ENCODE measurements at regions not wholly inside any gene's neighbourhood (a gene's known extent, or its start where the extent isn't known, plus 50 kb on each side); places are given as distances from the start of the nearest gene placed in this dataset.

DNA sequence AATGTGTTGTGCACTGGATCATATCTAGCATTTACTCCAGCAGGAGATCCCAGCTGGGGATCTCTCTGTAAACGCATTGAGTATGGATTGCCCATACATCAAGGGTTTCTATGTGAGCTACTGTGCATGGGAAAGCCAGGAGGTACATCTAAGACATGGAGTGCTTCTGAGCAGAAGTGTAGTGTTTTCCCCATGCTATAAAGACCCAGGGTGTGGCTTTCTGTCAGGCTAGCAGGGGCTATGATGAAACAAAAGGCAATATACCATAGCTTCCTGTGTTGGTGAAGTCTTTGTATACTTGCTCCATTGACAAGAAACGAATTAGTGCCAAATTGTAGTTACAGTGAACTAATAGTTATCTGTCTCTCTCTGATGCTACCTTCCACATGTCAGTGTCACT lies 329.3 kb upstream of the TLE4 start:
- POLR2A ChIA-PET, result no interaction called here

DNA sequence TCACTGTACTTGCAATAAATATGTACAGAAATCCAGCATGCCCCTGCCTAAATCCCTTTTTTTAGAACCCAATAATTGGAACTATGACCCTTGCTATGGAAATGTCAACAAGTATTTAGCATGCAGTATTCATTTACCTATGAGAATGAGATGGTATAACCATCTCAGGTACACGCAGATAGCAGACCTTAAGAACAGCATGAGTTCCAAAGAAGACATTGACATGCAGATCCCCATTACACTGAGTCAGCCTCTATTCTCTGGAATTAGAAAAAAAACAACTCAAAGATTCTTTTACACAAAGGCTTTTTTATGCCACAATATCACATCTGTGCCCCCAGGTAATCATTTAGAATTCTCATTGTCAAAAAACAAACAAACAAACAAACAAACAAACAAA lies 325.6 kb upstream of the TLE4 start:
- H3K9me3 Mint-ChIP-seq, result no peaks in the 10 kb centered on the region
- CTCF ChIA-PET, result no interaction called here
- no peaks in the 10 kb centered on the region for H3K4me1 Mint-ChIP-seq
- no peaks in the 10 kb centered on the region for H3K36me3 Mint-ChIP-seq (ENCODE audit: low read depth)
- POLR2A ChIA-PET, result no interaction called here
- DNase-seq (no peak), ATAC-seq (ENCODE audit: low read depth) (no peak)
- peaks cover 2% of the 10 kb centered on the region for H3K27me3 Mint-ChIP-seq
- intact Hi-C loops (cut with micrococcal nuclease), result no loop called here
- TF ChIP-seq, protein P1, sequence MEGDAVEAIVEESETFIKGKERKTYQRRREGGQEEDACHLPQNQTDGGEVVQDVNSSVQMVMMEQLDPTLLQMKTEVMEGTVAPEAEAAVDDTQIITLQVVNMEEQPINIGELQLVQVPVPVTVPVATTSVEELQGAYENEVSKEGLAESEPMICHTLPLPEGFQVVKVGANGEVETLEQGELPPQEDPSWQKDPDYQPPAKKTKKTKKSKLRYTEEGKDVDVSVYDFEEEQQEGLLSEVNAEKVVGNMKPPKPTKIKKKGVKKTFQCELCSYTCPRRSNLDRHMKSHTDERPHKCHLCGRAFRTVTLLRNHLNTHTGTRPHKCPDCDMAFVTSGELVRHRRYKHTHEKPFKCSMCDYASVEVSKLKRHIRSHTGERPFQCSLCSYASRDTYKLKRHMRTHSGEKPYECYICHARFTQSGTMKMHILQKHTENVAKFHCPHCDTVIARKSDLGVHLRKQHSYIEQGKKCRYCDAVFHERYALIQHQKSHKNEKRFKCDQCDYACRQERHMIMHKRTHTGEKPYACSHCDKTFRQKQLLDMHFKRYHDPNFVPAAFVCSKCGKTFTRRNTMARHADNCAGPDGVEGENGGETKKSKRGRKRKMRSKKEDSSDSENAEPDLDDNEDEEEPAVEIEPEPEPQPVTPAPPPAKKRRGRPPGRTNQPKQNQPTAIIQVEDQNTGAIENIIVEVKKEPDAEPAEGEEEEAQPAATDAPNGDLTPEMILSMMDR (IDR thresholded peaks at IDR 0.05), result no peak
- no peak overlapping the region for H3K27ac Mint-ChIP-seq
- H3K4me3 Mint-ChIP-seq, result no peak overlapping the region

More for the DNA sequence above, 329.3 kb upstream of the TLE4 start:
- no peaks in the 10 kb centered on the region for H3K36me3 Mint-ChIP-seq (ENCODE audit: low read depth)
- no peak overlapping the region for H3K27ac Mint-ChIP-seq
- ATAC-seq (ENCODE audit: low read depth), result no peak
- DNase-seq, result no peak
- intact Hi-C loops (cut with micrococcal nuclease), result no loop called here
- TF ChIP-seq, protein P1 (IDR thresholded peaks at IDR 0.05), result no peak
- CTCF ChIA-PET, result no interaction called here
- H3K27me3 Mint-ChIP-seq, result peaks cover 2% of the 10 kb centered on the region
- H3K9me3 Mint-ChIP-seq, result no peaks in the 10 kb centered on the region
- H3K4me1 Mint-ChIP-seq, result no peaks in the 10 kb centered on the region
- H3K4me3 Mint-ChIP-seq, result no peak overlapping the region

DNA sequence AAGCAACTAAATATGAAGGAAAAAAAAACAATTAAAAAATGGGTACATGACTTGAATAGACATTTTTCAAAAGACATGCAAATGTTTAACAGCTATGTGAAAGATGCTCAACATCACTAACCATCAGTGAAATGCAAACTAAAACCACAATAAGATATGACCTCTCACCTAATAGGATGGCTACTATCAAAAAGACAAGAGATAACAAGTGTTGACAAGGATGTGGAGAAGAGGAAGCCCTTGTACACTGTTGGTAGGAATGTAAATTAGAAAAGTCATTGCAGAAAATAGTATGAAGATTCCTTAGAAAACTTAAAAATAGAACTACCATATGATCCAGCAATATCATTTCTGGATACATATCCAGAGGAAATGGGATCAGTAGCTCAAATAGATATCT lies 324.7 kb upstream of the TLE4 start:
- ATAC-seq (ENCODE audit: low read depth) (no peak), DNase-seq (no peak)
- no peaks in the 10 kb centered on the region for H3K4me1 Mint-ChIP-seq
- CTCF ChIA-PET, result no interaction called here
- H3K27me3 Mint-ChIP-seq, result peaks cover 2% of the 10 kb centered on the region
- no peaks in the 10 kb centered on the region for H3K9me3 Mint-ChIP-seq
- H3K27ac Mint-ChIP-seq, result no peak overlapping the region
- intact Hi-C loops (cut with micrococcal nuclease), result no loop called here
- H3K36me3 Mint-ChIP-seq (ENCODE audit: low read depth), result no peaks in the 10 kb centered on the region
- POLR2A ChIA-PET, result no interaction called here
- TF ChIP-seq, protein P1 (IDR thresholded peaks at IDR 0.05), result no peak
- H3K4me3 Mint-ChIP-seq, result no peak overlapping the region

DNA sequence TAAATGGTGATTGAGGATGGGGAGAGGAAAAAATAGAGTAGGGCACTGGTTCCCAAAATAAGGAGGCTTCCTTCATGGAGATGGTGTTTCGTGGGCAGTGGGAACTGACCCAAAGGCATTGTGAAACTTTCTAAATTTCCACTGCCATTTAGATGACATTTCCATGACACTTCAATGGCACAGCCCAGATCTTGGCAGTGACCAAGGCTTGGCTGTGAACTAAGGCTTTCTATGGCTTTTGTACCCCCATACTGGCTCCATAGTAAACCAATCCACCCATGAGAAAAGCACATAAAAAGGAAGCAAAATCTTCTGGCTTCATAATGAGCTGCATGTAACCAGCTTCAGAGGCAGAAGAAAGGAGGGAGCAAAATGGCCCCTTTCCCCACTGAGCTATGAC lies 321.0 kb upstream of the TLE4 start:
- ATAC-seq (ENCODE audit: low read depth) (no peak), DNase-seq (no peak)
- Mint-ChIP-seq H3K36me3 (ENCODE audit: low read depth) (no peaks in the 10 kb centered on the region), H3K27ac (no peak overlapping the region), H3K4me1 (no peaks in the 10 kb centered on the region), H3K4me3 (no peak overlapping the region), H3K9me3 (no peaks in the 10 kb centered on the region), H3K27me3 (no peaks in the 10 kb centered on the region)
- CTCF ChIA-PET, result no interaction called here
- POLR2A ChIA-PET, result no interaction called here
- TF ChIP-seq, protein P1 (IDR thresholded peaks at IDR 0.05), result no peak
- intact Hi-C loops (cut with micrococcal nuclease), result no loop called here

DNA sequence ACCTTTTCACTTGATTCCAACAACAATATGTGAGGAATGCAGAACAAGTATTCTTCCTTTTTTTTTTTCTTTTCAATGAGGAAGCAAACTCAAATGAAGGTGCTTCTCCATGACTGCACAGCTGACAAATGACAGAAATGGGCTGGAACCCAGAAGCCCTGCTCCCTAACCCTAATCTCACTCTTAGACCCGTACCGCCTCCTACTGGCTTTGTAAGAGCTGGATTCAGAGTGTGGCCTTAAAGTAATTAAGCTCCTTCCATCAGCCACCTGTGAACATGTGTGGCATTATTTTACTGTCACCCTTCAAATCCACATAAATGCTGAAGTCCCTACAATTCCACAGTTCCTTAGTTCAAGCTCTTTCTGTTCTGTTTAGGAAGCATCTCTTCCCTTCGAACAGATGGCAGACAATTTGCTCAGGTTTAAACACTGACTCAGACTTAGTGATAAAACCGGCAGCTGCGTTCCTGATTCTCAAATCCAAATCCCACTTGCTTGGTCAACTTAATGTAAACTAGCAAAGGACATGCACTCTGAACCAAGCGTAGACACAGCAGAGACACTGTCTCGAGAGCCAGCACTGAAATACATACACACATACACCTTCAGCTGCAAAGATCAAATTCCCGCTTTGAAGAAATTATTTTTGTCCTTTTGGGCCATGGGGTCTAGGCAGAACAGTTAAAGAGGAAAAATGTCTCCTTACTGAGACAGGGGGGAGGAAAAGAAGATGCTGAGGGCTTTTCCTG lies 316.7 kb upstream of the TLE4 start:
- ChIA-PET CTCF (interaction anchor here (1.0 kb wide), 1 partner anchor 652 kb away, joined by 3 read pairs; no protein-coding TSS in a partner anchor), POLR2A (no interaction called here)
- Mint-ChIP-seq H3K27me3 (peaks cover 10% of the 10 kb centered on the region), H3K9me3 (no peaks in the 10 kb centered on the region), H3K27ac (no peak overlapping the region), H3K4me1 (no peaks in the 10 kb centered on the region), H3K4me3 (no peak overlapping the region), H3K36me3 (ENCODE audit: low read depth) (no peaks in the 10 kb centered on the region)
- DNase-seq, result no peak
- intact Hi-C loops (cut with micrococcal nuclease), result no loop called here
- no peak for ATAC-seq (ENCODE audit: low read depth)
- TF ChIP-seq, protein P1 (IDR thresholded peaks at IDR 0.05), result no peak
